Lung (tissue), 11 donors: ENCODE measurements at regions not wholly inside any gene's neighbourhood (a gene's known extent, or its start where the extent isn't known, plus 50 kb on each side); places are given as distances from the start of the nearest gene placed in this dataset.
A peak's percentile ranks its signal among the peaks of the same experiment; 100 is the strongest.

Experiments
- ATAC-seq: fragments of 200-7000 bp; cut with Tn5 transposase; one replicate; pipeline ENCODE4 v1.9.1; 2020; ENCODE audit warnings: moderate number of reproducible peaks; ENCODE audit not compliant: insufficient read depth, low FRiP score
- DNase-seq, 3 donors: peaks; one replicate each; pipeline ENCODE4 v3.0.0-alpha.2; 2013 to 2017
- H3K27ac ChIP-seq, 2 donors: one replicate each; pipeline ENCODE4 v1.5.1; 2013; ENCODE audit warnings: mild to moderate bottlenecking in 2 of 2, moderate library complexity in 2 of 2, control low read depth in 1 of 2, inconsistent platforms in 1 of 2, low read depth in 1 of 2, low read length in 1 of 2
- H3K27me3 ChIP-seq, 3 donors: one replicate each; pipeline ENCODE4 v1.5.1; 2013; ENCODE audit warnings: low read length in 2 of 3; ENCODE audit not compliant: control insufficient read depth in 3 of 3, insufficient read depth in 3 of 3
- H3K36me3 ChIP-seq, 4 donors: one replicate each; pipeline ENCODE4 v1.5.1; 2013; ENCODE audit warnings: low read length in 4 of 4, mild to moderate bottlenecking in 1 of 4, moderate library complexity in 1 of 4; ENCODE audit not compliant: control insufficient read depth in 4 of 4, insufficient read depth in 4 of 4
- H3K4me1 ChIP-seq, 5 donors: one replicate each; pipeline ENCODE4 v1.5.1; 2013; ENCODE audit warnings: low read length in 5 of 5, mild to moderate bottlenecking in 2 of 5, moderate library complexity in 1 of 5; ENCODE audit not compliant: control insufficient read depth in 5 of 5, insufficient read depth in 5 of 5
- H3K4me3 ChIP-seq: one replicate; pipeline ENCODE4 v1.5.1; 2013; ENCODE audit warnings: mild to moderate bottlenecking, control low read depth, moderate library complexity
- H3K9ac ChIP-seq, 2 donors: one replicate each; pipeline ENCODE4 v1.5.1; 2013; ENCODE audit warnings: low read length in 2 of 2, control low read depth in 1 of 2; ENCODE audit not compliant: insufficient read depth in 1 of 2
- H3K9me3 ChIP-seq, 4 donors: one replicate each; pipeline ENCODE4 v1.5.1; 2013; ENCODE audit warnings: low read length in 3 of 4, mild to moderate bottlenecking in 1 of 4, moderate library complexity in 1 of 4; ENCODE audit not compliant: control insufficient read depth in 4 of 4, insufficient read depth in 3 of 4
- CTCF ChIP-seq: IDR thresholded peaks from 2 replicates; pipeline ENCODE4 v1.5.1; 2012; ENCODE audit warnings: mild to moderate bottlenecking; ENCODE audit errors: control extremely low read depth, extremely low read depth
- WGBS, 2 donors: extraction: QIAGEN DNeasy Blood & Tissue Kit; methylation state at CpG; one replicate each; pipeline ENCODE4 v1.1.7; 2013; 5-methylcytosine and 5-hydroxymethylcytosine counted together
- donor health status: control.
- donor health status: control.
- donor health status: Bipolar disorder and iron deficiency.
- donor health status: healthy.
- donor health status: DM: yes; HTN: yes; CAD: no.

- no peak overlapping the region for H3K4me3 ChIP-seq
- TF ChIP-seq CTCF: no peak
- no peaks in the 10 kb centered on the region for H3K36me3 ChIP-seq
- no peaks in the 10 kb centered on the region for H3K9me3 ChIP-seq
- no peak for DNase-seq
- H3K9ac ChIP-seq: no peak overlapping the region
- WGBS, 2 donors: 87 to 92% methylated on average over 5 of the region's 5 CpGs
- no peak overlapping the region for H3K27ac ChIP-seq
- ATAC-seq: no peak
- H3K27me3 ChIP-seq: no peaks in the 10 kb centered on the region
- peaks cover 0 to 12% (median 3%) of the 10 kb centered on the region in 5 donors for H3K4me1 ChIP-seq
These were observed 93.9 kb downstream of the RASSF10 start for GRCh38 chr11:13102865-13103539.

- no peaks in the 10 kb centered on the region for H3K27me3 ChIP-seq
- peaks cover 0 to 12% (median 3%) of the 10 kb centered on the region in 5 donors for H3K4me1 ChIP-seq
- DNase-seq (no peak), ATAC-seq (no peak)
- no peak overlapping the region for H3K27ac ChIP-seq
- H3K4me3 ChIP-seq: no peak overlapping the region
- no peak for TF ChIP-seq CTCF
- 58 to 66% methylated on average over 2 of the region's 2 CpGs for WGBS, 2 donors
- H3K9me3 ChIP-seq: no peaks in the 10 kb centered on the region
- H3K36me3 ChIP-seq: no peaks in the 10 kb centered on the region
- H3K9ac ChIP-seq: no peak overlapping the region
These were observed 94.9 kb downstream of the RASSF10 start for GRCh38 chr11:13103962-13104554.

- DNase-seq: peak in 2 of 3 donors; percentile 28 to 33
- H3K27ac ChIP-seq: peak overlapping the region in 1 of 2 donors; percentile 12
These were observed 95.6 kb downstream of the RASSF10 start for GRCh38 chr11:13104619-13105236.

More at GRCh38 chr11:13104619-13105236, 95.6 kb downstream of the RASSF10 start:
- Histone ChIP-seq H3K9ac (no peak overlapping the region), H3K4me1 (peaks cover 0 to 12% (median 3%) of the 10 kb centered on the region in 5 donors), H3K27me3 (no peaks in the 10 kb centered on the region), H3K9me3 (no peaks in the 10 kb centered on the region), H3K36me3 (no peaks in the 10 kb centered on the region), H3K4me3 (no peak overlapping the region)
- 39 to 42% methylated on average over 5 of the region's 5 CpGs for WGBS, 2 donors
- no peak for TF ChIP-seq CTCF
- ATAC-seq: peak; percentile 47
